Left ventricle myocardium inferior (tissue), 1 donor: ENCODE measurements at regions not wholly inside any gene's neighbourhood (a gene's known extent, or its start where the extent isn't known, plus 50 kb on each side); places are given as distances from the start of the nearest gene placed in this dataset.

Experiments used
- DNase-seq: peaks from one replicate; pipeline ENCODE4 v3.0.0-alpha.2; 2020
- H3K27ac ChIP-seq: fragments of 200-600 bp; replicated peaks from 2 replicates; pipeline ENCODE4 v1.8.0; 2021
- H3K27me3 ChIP-seq: fragments of 200-600 bp; 2 replicates; pipeline ENCODE4 v1.8.0; 2021; ENCODE audit warnings: low read depth
- H3K36me3 ChIP-seq: fragments of 200-600 bp; 2 replicates; pipeline ENCODE4 v1.8.0; 2021
- H3K4me1 ChIP-seq: fragments of 200-600 bp; 2 replicates; pipeline ENCODE4 v1.8.0; 2021
- H3K4me3 ChIP-seq: fragments of 200-600 bp; 2 replicates; pipeline ENCODE4 v1.8.0; 2021; ENCODE audit warnings: mild to moderate bottlenecking, moderate library complexity
- H3K9me3 ChIP-seq: fragments of 200-600 bp; replicated peaks from 2 replicates; pipeline ENCODE4 v1.8.0; 2021
- intact Hi-C: fragments of 100-400 bp; cut with micrococcal nuclease; formaldehyde crosslinking; loops from one replicate; pipeline ENCODE4 v1.11.0; 2022
- TF ChIP-seq, protein P1 (sequence below): fragments of 200-600 bp; IDR thresholded peaks from 2 replicates; pipeline ENCODE4 v1.8.0; 2021; ENCODE audit warnings: antibody characterized with exemption, mild to moderate bottlenecking, borderline replicate concordance
- donor health status: DM: no; HTN: yes; CAD: no; lungs with severe emphysema.

- no peak overlapping the region for H3K4me3 ChIP-seq
- DNase-seq = no peak
- no peaks in the 10 kb centered on the region for H3K4me1 ChIP-seq
- no peaks in the 10 kb centered on the region for H3K9me3 ChIP-seq
- H3K27me3 ChIP-seq = no peaks in the 10 kb centered on the region
- TF ChIP-seq, protein P1, sequence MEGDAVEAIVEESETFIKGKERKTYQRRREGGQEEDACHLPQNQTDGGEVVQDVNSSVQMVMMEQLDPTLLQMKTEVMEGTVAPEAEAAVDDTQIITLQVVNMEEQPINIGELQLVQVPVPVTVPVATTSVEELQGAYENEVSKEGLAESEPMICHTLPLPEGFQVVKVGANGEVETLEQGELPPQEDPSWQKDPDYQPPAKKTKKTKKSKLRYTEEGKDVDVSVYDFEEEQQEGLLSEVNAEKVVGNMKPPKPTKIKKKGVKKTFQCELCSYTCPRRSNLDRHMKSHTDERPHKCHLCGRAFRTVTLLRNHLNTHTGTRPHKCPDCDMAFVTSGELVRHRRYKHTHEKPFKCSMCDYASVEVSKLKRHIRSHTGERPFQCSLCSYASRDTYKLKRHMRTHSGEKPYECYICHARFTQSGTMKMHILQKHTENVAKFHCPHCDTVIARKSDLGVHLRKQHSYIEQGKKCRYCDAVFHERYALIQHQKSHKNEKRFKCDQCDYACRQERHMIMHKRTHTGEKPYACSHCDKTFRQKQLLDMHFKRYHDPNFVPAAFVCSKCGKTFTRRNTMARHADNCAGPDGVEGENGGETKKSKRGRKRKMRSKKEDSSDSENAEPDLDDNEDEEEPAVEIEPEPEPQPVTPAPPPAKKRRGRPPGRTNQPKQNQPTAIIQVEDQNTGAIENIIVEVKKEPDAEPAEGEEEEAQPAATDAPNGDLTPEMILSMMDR = no peak
- H3K27ac ChIP-seq = no peak overlapping the region
- H3K36me3 ChIP-seq = no peaks in the 10 kb centered on the region
- intact Hi-C loops = no loop called here
Measured at GRCh38 chr14:22407033-22407432, 182.0 kb downstream of the DAD1 start.

DNA sequence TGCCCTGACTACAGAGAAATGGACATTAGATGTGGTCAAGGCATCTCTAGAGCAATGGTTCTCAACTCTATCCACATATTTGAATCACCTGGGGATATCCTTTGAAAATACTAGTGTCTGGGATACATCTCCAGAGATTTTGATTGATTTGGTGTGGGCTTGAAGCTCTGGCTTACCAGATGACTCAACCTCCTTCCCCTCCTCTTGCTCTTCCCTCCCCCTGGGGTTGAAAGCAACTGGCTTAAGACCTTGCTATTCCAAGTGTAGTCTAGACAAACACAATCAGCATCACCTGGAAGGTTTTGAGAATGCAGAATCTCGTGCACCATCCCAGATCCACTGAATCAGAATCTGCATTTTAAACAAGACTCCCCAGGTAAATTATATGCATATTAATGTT, 183.8 kb downstream of the DAD1 start:
- intact Hi-C loops = no loop called here
- no peak for DNase-seq
- H3K9me3 ChIP-seq = no peaks in the 10 kb centered on the region
- no peak overlapping the region for H3K27ac ChIP-seq
- H3K27me3 ChIP-seq = no peaks in the 10 kb centered on the region
- TF ChIP-seq, protein P1 = no peak
- H3K4me3 ChIP-seq = no peak overlapping the region
- no peaks in the 10 kb centered on the region for H3K4me1 ChIP-seq
- H3K36me3 ChIP-seq = no peaks in the 10 kb centered on the region

GRCh38 chr14:22403296-22403695, 185.7 kb downstream of the DAD1 start:
- H3K4me3 ChIP-seq = no peak overlapping the region
- TF ChIP-seq, protein P1 = no peak
- no peaks in the 10 kb centered on the region for H3K9me3 ChIP-seq
- no peaks in the 10 kb centered on the region for H3K4me1 ChIP-seq
- intact Hi-C loops = no loop called here
- no peak for DNase-seq
- H3K27me3 ChIP-seq = no peaks in the 10 kb centered on the region
- H3K27ac ChIP-seq = no peak overlapping the region
- H3K36me3 ChIP-seq = no peaks in the 10 kb centered on the region

GRCh38 chr14:22400655-22401259, 188.3 kb downstream of the DAD1 start:
- H3K27me3 ChIP-seq = no peaks in the 10 kb centered on the region
- no peak overlapping the region for H3K4me3 ChIP-seq
- H3K9me3 ChIP-seq = no peaks in the 10 kb centered on the region
- no peaks in the 10 kb centered on the region for H3K36me3 ChIP-seq
- TF ChIP-seq, protein P1 = no peak
- intact Hi-C loops = no loop called here
- no peak for DNase-seq
- H3K4me1 ChIP-seq = no peaks in the 10 kb centered on the region
- peak overlapping the region; percentile 35 for H3K27ac ChIP-seq

DNA sequence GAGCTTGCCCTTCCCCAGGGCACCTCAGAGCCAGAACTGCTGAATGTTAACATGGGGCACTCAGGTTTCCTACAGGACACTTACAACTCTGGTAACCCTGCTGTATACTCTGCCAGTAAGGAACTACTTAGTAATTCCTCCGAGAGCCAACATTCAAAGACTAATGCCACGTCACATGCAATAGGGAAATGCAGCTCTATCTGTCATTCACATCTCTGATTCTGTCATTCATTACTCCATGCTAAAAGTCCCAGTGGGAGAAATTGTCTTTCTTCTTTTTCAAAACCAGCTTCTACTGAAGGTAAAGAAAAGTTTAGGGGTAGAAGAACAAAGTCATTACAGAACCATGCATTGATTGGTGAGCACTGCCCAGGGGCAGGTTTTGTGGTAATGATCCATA, 189.2 kb downstream of the DAD1 start:
- Histone ChIP-seq H3K36me3 (no peaks in the 10 kb centered on the region), H3K27me3 (no peaks in the 10 kb centered on the region), H3K4me1 (no peaks in the 10 kb centered on the region), H3K27ac (peak overlapping the region; percentile 35), H3K9me3 (no peaks in the 10 kb centered on the region), H3K4me3 (no peak overlapping the region)
- TF ChIP-seq, protein P1 = no peak
- intact Hi-C loops = loop anchor here (10.0 kb wide), 1 partner anchor 155 kb away; no protein-coding TSS in a partner anchor
- DNase-seq = no peak
